Right ventricle myocardium inferior (tissue), 1 donor: ENCODE measurements at regions not wholly inside any gene's neighbourhood (a gene's known extent, or its start where the extent isn't known, plus 50 kb on each side); places are given as distances from the start of the nearest gene placed in this dataset.
"Not testable (repeated sequence)": the region's sequence is repeated elsewhere in the genome, so short reads cannot be mapped to it uniquely, and the experiment has no call there.

Experiments
- ATAC-seq: fragments of 200-7000 bp; cut with Tn5 transposase; one replicate; pipeline ENCODE4 v1.9.1; 2020; ENCODE audit warnings: mild to moderate bottlenecking, moderate library complexity
- DNase-seq: peaks from one replicate; pipeline ENCODE4 v3.0.0; 2021; ENCODE audit errors: missing footprints
- intact Hi-C: fragments of 100-400 bp; cut with DNase I; formaldehyde crosslinking; loops from one replicate; pipeline ENCODE4 v1.11.0; 2022
- donor health status: DM: no; HTN: yes; CAD: no; lungs with severe emphysema.

DNA sequence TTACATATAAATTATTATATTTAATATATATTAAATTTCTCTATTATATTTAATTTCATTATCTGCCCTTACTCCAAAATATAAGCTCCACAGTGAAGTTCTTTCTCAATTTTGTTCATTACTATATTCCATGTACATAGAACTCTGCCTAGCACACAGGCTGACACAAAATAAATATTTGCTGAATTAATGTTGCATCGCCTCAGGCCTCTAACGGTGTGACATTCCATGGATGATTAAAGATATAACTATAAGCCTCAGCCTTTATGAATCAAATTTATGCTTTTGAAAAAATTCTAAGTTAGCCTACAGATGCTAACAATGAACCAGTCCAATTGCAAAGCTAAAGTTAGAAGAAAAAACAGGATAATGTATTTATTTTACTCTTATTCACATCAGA is 1337.2 kb upstream of the NRXN1 start:
- DNase-seq (no peak), ATAC-seq (no peak)
- intact Hi-C loops = no loop called here

DNA sequence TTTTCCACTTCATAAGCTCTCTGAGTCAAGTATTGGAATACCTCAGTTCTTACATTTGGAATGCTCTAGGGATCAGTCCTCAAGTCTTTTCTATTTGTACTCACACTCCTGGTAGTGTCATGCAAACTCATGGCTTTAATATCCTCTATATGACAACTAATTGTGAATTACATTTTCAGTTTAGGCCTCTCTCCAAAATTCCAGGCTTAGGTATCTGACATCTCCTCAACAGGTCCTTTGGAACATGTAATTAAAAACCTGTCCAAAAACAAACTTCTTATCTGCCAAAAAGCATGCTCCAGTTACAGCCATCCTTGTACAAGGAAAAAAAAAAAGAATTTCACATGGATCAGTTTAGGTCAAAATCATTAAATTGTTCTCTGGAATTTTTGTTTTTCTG is 1336.2 kb upstream of the NRXN1 start:
- DNase-seq = no peak
- no peak for ATAC-seq
- intact Hi-C loops = no loop called here

DNA sequence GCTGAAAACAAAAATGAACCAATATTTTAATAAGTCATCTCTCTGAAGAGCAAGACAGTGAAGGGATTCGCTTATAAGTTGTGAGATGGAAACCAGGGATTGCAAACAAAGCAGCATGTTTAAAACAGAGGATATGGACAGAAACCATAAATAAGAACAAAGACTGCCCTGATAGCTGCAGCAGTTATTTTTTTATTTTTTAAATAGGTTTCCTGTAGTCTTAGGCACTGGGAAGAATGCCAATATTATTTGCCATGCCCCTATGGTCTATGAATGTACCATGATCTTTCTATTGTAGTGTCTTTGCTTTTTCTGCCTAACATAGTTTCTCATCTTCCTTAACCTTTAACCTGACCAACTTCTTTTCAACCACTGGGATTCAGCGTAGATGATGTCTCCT is 1334.0 kb upstream of the NRXN1 start:
- ATAC-seq = no peak
- no peak for DNase-seq

DNA sequence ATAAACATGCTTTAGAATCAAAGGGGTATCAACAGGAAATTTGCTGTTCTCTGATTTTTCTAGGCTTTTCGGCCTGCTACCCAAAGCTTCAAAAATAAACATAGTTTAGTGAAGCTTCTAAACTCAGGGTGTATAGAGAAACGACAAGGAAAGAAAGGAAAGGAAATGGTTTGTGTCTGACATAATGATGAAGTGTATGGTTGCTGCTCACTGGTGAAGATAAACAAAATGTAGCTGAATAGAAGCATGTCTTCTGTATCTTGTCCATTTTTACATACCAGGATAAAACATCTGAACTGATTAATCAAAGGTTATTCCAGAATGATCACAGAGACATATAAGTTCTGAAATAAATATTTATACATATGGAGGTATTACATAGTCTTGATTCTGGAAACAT is 1324.6 kb upstream of the NRXN1 start:
- DNase-seq (no peak), ATAC-seq (no peak)
- intact Hi-C loops = no loop called here

More for the DNA sequence above, 1334.0 kb upstream of the NRXN1 start:
- intact Hi-C loops = no loop called here

DNA sequence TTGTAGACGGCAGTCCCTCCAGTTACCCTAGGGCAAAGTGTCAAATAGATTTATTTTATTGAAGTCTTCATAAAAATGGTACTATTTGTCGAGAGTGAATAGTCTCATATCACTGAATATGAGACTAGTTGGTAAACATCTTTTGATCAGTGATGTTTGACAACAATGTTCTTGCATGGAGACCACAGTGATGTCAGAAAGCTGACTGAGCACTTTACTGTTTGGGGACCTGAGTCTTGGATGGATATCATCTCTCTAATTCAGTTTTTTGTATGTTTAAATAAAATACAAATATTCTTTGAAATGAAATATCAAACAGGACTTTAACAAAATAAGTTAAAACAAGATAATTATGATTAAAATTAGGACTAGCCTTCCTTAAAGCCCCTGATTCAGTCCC is 1315.4 kb upstream of the NRXN1 start:
- ATAC-seq (no peak), DNase-seq (no peak)
- intact Hi-C loops = no loop called here

DNA sequence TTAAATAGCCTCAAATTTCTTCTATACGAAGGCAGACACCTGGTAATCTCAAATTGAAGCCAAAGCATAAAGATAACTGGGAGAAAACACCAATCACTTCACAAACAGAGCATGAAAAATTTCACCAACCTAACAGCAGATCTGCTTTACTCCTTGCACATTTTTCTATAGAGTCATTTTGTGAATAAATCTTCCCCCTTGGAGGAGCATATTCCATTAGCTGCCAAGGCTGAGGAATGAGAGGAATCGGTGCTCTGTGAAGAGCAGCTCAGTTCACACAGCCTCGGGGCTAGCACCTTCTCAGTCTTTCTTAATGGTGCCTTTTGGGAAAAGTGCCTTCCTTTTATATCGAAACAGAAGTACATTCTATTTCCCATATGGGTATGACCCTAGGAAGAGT is 1313.7 kb upstream of the NRXN1 start:
- no peak for DNase-seq
- no peak for ATAC-seq
- intact Hi-C loops = no loop called here

DNA sequence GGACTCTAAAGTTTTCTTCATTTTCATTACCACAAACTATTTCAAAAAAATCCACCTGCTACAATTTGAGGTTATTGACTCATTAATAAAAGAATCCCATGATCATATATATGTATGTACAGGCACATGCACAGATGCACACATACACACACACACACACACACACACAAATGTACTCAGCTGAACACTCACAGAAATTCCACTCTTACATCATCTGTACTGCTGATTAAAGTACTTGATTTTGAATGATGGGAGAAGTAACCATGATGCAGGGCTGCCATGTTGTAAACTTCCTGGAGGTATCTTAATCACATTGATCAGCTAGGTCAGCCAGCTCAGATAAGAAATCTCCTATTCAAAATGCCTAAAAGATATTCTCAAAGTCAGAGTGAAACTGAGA is 1313.2 kb upstream of the NRXN1 start:
- ATAC-seq (no peak), DNase-seq (no peak)
- intact Hi-C loops = no loop called here

DNA sequence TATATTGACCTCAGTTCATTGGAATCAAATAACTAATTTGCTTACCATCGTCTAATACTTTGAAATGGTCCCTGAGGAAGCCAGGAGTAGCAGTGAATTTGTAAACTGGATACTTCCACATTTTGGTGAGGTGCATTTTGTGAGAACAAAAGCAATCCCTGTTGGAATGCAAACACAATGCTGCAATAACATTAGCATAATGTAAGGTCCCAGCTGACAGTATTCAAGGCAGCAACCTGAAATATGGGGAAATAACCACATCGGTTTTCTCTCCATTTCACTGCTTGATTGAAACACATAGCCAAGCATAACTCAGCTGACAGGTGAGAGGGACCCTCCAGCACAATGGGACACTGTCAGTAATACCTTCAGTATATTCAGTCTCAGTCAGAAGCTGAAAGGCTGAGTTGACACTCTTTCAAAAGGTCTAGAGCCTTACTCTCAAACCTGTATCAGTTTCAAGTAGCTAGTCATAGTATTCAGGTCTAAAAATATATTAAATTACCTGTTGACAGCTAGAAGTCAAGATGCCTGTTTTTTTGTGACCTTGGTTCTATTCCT is 1311.9 kb upstream of the NRXN1 start:
- no peak for DNase-seq
- intact Hi-C loops = no loop called here
- no peak for ATAC-seq

DNA sequence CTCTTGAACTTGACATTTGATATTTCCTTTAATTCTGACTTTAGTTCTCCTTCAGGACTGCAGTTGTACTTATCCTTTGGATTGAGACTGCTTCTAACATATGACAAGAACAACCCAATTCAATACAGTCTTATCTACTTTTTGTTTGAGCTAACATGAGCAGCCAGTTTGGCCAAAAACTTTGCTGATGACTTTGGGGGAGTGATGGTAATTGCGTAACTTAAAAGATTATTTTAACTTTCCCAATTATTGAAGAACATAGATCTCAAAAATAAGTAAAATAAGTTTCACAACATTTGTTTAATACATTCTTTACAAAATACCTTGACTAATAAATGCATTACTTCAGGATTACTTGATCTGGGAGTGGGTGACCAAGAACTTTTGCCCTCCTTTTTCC is 1311.1 kb upstream of the NRXN1 start:
- intact Hi-C loops = no loop called here
- ATAC-seq = no peak
- DNase-seq = no peak

DNA sequence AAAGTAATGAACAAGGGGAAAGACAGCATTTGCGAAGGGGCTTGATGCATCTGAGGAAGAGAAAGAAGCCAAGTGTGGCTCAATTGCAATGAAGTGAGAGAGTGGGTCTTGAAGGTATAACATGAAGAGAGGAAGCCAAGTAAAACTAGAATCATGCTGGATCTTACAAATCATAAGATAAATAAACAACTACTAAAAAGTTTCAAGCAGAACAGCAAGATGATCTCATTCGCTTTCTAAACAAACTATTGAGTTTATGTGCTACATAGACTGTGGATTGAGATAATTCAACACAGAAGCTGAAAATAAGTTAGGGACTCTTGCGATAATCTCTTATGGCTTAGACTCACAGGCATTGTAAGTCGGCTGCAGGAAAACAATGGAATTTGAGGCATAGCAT is 1310.5 kb upstream of the NRXN1 start:
- no peak for DNase-seq
- ATAC-seq = no peak
- intact Hi-C loops = no loop called here

DNA sequence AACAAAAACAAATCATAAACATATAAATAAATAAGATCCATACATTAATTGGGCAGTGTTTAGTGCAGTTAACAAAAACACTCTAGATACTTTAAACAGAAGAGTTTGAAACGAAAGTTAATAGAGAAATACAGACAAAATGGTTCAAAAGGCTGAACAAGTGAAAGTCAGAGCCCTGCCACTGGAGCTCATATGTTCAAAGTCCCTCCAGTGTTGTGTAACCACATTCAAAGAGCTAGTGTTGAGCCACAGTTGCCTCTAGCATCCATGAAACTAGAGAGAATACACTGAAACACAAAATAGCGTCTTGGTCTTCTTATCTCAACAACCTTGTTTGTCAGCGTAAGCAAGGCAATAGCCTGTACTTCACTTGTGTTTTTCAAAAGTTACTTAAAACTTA is 1309.8 kb upstream of the NRXN1 start:
- intact Hi-C loops = no loop called here
- ATAC-seq = no peak
- DNase-seq = no peak

DNA sequence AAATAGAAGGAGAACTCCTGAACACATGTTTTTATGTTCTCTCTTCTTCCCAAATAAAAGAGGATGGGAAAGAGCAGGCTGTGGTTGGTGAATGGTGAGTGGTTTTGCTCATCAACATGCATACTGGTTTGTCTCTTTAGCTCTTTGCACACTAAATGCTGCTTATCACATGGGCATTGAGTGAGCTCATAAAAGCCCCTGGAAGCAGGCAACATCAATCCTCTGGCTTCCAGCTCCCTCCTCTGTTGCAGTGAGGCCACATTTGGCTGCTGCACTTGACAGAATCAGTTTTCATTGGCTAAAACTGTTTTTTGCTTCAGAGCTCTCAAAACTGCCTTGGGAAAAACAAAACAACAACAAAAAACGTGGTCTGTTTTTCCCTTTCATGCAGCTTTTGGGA is 1308.2 kb upstream of the NRXN1 start:
- intact Hi-C loops = no loop called here
- no peak for DNase-seq
- ATAC-seq = no peak

DNA sequence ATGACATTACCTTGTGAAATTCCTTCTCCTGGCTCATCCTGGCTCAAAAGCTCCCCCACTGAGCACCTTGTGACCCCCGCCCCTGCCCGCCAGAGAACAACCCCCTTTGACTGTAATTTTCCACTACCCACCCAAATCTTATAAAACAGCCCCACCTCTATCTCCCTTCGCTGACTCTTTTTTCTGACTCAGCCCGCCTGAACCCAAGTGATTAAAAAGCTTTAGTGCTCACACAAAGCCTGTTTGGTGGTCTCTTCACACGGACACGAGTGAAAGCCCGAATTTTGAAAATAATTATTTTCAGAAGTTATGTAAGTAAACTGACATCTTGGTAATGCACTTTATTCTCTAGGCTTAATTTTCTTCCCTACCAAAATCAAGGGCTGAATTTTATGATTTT is 1305.9 kb upstream of the NRXN1 start:
- ATAC-seq, DNase-seq, intact Hi-C loops: not testable (repeated sequence)

DNA sequence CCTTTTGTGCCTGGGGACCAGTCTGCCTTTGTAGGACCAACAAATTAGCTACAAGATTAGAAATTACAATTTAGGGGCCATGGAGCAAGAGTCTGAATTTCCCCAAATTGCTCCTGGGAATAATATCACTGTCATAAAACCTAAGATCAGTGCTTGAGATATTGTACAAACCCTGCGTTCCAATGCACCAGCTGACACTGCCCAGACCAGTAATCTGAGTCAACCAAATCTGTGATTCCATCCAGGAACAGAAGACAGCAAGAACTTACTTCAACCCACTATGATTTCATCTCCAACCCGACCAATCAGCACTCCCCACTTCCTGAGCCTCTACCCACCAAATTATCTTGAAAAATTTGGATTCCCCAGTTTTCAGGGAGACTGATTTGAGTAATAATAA is 1305.0 kb upstream of the NRXN1 start:
- DNase-seq (no peak), ATAC-seq (no peak)
- intact Hi-C loops = no loop called here

DNA sequence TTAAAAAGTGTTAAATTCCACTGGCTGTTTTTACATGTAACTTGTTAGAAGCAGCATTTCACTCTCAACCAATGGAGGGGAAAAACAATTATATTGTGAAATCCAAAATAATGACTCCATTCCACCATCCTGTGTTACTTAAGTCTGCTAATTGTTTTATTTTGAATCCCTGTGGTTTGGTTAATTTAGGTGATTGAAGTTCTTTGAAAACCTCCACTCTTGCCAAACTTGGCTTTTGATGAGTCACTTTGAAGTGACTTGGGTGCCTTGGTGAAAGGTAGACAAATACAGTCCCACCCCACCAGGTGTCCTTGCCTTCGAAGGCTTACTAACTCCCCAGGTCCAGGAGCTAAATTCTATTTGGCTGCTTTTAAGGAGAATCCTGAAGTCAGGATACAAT is 1303.8 kb upstream of the NRXN1 start:
- intact Hi-C loops = no loop called here
- DNase-seq (no peak), ATAC-seq (no peak)

DNA sequence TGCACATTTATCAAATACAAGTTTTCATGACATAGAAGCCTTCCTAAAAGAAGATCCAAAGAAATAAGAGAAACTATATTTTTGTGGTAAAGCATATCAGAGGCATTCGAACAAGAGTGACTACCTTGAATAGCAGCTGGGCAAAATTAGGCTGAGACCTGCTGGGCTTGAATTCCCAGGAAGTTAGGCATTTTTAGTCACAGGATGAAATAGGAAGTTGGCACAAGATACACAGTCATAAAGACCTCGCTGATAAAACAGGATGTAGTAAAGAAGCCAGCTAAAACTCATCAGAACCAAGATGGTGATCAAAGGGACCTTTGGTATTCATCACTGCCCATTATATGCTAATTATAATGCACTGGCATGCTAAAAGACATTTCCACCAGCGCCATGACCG is 1302.3 kb upstream of the NRXN1 start:
- no peak for ATAC-seq
- intact Hi-C loops = no loop called here
- DNase-seq = no peak

DNA sequence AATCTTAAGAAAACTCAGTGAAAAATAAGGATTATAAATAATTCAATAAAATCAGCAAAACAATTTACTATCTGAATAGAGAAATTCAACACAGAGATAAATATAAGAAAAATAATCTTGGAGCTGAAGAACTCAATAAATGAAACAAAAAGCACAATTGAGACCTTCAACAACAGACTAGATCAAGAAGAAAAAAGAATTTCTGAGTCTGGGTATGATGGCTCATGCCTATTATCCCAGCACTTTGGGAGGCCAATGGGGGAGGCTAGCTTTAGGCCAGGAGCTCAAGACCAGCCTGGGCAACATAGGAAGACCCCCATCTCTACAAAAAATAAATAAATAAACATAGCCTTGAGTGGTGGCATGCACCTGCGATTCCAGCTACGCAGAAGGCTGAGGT is 1295.7 kb upstream of the NRXN1 start:
- intact Hi-C loops = no loop called here
- DNase-seq (no peak), ATAC-seq (no peak)

DNA sequence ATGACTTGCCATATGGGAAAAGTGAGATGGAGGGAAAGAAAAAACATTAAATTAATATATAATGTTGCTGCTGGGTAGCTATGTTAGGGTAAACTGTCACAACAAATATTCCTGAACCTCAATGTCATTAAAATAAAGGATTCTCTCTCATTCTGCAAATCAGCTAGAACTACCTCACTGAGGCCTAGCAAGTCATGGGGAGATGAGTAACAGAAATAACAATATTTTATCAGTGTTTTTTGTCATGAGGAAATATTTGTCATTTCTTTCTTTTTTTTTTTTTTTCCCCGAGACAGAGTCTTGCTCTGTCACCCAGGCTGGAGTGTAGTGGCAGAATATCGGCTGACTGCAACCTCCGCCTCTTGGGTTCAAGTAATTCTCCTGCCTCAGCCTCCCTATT is 1282.3 kb upstream of the NRXN1 start:
- DNase-seq (no peak), ATAC-seq (no peak)
- intact Hi-C loops = no loop called here

DNA sequence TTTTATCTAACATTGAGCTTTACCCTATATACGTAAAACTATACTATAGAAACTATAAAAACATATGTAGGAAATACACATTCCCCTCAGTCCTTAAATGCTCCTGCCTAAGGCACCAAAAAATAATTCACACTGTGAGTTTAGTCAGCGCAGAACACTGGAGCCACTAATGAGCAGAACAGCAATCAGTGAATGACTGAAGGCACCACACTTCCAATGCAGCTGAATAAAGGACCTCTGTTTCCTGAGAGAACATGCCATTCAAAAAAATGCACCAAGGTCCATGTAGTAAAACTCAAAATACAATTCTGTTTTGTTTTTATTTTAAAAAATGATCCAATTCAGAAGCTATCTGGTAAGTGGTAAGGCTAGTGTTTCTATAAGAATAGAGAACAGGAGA is 1280.6 kb upstream of the NRXN1 start:
- ATAC-seq = no peak
- DNase-seq = no peak
- intact Hi-C loops = no loop called here

DNA sequence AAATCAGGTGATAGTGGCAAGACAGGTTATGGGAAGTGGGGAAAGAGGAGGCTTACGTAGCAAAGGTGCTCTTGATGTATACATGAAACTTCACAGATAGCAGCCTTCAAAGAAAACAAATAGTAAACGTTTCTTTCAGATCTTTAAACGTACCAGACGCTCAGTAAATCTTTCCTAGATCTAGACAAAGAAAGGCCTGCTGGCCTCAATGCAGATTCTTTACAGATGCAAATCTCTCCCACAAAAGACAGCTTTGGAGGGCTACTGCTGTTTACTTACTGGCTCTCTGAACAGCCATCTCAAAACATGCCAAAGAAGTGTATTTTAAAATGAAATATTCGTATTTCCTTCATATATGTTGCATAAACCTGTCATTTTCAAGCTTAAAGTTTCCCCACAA is 1279.9 kb upstream of the NRXN1 start:
- intact Hi-C loops = no loop called here
- DNase-seq (no peak), ATAC-seq (no peak)

DNA sequence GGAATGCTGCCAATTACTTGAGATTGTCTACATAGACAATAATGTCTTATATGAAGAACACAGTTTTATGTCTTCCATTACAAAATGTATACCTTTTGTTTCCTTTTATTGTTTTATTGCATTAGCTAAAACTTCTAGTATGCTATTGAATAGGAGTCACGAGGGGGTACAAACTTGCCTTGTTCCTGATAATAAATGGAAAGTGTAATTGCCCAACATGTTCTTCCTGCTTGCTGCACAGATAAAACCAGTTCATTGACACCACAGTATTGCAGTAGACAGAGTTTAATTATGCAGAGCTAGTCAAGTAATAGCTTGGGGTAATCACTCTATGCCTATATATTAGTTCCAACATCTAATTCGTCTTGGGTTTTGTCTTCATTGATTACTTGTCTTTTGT is 1276.2 kb upstream of the NRXN1 start:
- intact Hi-C loops = no loop called here
- ATAC-seq (no peak), DNase-seq (no peak)

DNA sequence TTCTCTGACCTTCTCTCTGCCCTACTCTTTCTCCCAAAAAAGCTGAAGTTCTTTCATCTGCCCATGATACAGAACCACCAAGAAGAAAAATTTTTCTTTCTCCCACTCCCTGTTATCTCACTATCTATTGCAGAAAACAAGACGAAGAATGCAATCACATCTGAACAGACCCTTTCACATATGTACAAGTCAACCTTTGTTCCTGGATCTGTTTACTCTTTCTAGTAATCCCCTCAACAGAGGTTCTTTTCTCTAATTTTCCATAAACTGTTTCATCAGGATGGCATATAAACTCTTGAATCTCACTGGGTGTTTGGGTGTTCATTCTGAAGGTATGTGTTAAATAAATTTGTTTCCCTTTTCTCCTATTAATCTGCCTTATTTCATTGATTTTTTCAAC is 1262.7 kb upstream of the NRXN1 start:
- DNase-seq (no peak), ATAC-seq (no peak)
- intact Hi-C loops = no loop called here
